ENCODE measurements at regions not wholly inside any gene's neighbourhood (a gene's known extent, or its start where the extent isn't known, plus 50 kb on each side); places are given as distances from the start of the nearest gene placed in this dataset.

DNA sequence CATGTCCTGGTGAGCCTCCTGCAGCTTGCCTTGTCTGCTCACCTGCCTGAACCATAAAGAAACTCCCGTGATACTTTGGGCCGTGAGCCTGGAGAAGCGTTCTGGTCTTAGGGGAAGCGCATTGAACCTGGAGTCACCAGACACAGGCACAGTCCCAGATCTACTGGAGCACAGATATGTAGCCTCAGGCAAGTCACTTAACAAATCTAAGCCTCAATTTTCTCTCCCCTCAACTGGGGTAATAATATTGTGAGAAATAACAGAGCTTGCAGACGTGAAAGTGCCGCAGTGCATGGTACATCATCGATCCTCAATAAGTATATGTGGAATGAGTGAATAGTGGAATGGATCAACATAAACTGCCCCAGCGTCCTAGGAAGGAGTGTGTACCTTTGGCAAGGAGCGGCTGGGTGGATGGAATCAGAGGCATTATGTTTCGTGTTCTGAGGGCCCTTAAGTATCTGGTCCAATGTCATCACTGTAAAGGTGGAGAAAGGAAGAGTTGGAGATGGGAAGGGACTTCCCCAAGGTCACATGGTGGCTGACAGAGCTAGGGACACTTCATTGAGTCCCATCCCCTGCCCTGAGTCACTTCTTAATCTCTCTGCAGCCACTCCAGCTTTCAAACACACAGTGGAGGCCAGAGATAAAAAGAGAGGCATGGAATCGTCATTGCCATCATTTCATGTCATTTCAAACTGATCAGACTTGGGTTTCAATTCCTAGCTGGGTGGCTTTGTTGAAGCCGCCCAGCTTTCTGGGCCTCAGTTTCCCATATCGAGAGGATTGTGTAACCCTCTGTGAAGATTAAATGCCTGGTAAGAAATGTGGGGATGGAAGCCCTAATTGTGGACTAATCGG is 172.4 kb downstream of the DDX1 start:
- ATAC-seq (no peak), DNase-seq (no peak)
- H3K4me1 Mint-ChIP-seq (ENCODE audit: low read depth), result no peaks in the 10 kb centered on the region
- POLR2A ChIA-PET, result no interaction called here
- no peaks in the 10 kb centered on the region for H3K36me3 Mint-ChIP-seq (ENCODE audit: low read depth)
- no peak overlapping the region for H3K27ac Mint-ChIP-seq
- H3K27me3 Mint-ChIP-seq, result no peaks in the 10 kb centered on the region
- CTCF ChIA-PET, result no interaction called here
- H3K9me3 Mint-ChIP-seq, result no peaks in the 10 kb centered on the region
- no peak overlapping the region for H3K4me3 Mint-ChIP-seq
- intact Hi-C loops (cut with micrococcal nuclease), result no loop called here
- TF ChIP-seq, protein P1, sequence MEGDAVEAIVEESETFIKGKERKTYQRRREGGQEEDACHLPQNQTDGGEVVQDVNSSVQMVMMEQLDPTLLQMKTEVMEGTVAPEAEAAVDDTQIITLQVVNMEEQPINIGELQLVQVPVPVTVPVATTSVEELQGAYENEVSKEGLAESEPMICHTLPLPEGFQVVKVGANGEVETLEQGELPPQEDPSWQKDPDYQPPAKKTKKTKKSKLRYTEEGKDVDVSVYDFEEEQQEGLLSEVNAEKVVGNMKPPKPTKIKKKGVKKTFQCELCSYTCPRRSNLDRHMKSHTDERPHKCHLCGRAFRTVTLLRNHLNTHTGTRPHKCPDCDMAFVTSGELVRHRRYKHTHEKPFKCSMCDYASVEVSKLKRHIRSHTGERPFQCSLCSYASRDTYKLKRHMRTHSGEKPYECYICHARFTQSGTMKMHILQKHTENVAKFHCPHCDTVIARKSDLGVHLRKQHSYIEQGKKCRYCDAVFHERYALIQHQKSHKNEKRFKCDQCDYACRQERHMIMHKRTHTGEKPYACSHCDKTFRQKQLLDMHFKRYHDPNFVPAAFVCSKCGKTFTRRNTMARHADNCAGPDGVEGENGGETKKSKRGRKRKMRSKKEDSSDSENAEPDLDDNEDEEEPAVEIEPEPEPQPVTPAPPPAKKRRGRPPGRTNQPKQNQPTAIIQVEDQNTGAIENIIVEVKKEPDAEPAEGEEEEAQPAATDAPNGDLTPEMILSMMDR (IDR thresholded peaks at IDR 0.05), result no peak

DNA sequence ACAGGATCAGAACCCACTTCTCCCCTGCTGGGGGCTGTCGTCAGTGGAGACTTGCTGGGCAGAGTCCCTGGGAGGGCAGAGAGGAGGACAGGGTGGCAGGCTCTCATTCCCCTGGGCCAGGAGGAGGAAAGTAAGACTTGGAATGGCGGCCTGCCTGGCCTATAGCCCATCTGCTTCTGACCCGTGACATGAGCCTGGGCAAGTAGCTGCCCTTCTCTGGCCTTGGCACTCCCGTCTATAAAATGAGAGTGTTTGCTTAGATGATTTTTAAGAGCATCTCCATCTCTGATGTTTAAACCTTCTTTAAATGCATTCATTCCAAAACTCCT is 173.0 kb downstream of the DDX1 start:
- no peak for ATAC-seq
- POLR2A ChIA-PET, result no interaction called here
- Mint-ChIP-seq H3K27me3 (no peaks in the 10 kb centered on the region), H3K27ac (no peak overlapping the region), H3K4me3 (no peak overlapping the region), H3K36me3 (ENCODE audit: low read depth) (no peaks in the 10 kb centered on the region), H3K4me1 (ENCODE audit: low read depth) (no peaks in the 10 kb centered on the region), H3K9me3 (no peaks in the 10 kb centered on the region)
- TF ChIP-seq, protein P1 (IDR thresholded peaks at IDR 0.05), result no peak
- no peak for DNase-seq
- intact Hi-C loops (cut with micrococcal nuclease), result no loop called here
- CTCF ChIA-PET, result no interaction called here

DNA sequence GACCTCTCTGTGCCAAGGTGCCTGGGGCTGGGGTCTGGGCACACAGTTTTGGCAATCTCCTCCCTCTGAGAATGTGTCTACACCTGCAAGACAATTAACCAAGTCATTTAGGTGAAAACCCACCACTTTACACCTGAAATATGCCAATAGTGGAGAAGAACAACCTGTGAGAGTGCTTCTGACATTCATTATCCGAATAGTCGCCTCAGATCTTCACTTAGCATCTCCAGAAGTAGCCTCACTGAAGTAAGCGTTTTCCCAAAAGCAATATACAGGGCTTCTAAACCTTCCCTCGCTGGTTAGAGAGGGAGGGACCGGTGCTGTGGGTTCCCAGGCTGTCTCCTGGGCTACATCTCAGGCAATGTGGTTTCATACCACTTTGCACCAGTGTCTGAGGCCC is 173.5 kb downstream of the DDX1 start:
- ATAC-seq (no peak), DNase-seq (no peak)
- ChIA-PET POLR2A (no interaction called here), CTCF (no interaction called here)
- H3K4me1 Mint-ChIP-seq (ENCODE audit: low read depth), result no peaks in the 10 kb centered on the region
- no peak overlapping the region for H3K27ac Mint-ChIP-seq
- H3K27me3 Mint-ChIP-seq, result no peaks in the 10 kb centered on the region
- H3K36me3 Mint-ChIP-seq (ENCODE audit: low read depth), result no peaks in the 10 kb centered on the region
- no peak overlapping the region for H3K4me3 Mint-ChIP-seq
- TF ChIP-seq, protein P1 (IDR thresholded peaks at IDR 0.05), result no peak
- H3K9me3 Mint-ChIP-seq, result no peaks in the 10 kb centered on the region
- intact Hi-C loops (cut with micrococcal nuclease), result no loop called here

DNA sequence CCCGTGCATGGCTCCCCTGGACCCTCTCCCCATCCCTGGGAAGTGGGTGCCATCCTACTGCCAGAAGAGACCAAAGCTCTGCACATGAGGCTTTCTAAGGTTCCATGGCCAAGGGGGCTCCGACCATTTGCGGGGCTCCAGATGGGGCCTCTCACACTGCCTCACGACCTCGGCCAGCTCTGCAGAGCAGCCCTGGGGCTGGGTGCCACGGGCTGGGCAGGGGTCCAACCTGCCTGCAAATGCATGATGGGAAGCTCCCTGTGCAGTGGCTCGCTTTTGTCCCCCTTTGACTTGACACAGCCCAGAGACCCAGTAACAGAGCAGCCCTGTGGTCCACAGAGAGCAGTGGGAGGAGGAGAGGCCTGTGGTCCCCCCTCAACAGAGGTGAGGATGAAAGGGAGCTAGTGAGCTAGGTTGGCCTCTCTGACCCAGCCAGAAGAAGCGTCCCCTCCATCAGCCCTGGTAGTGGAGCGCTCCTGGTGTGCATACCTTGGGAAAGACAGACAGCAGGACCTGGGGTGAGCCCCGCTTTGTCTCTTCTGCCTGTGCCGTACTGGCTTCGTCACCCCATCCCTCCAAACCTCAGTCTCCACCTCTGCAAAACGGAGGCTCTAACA is 174.1 kb downstream of the DDX1 start:
- H3K36me3 Mint-ChIP-seq (ENCODE audit: low read depth), result no peaks in the 10 kb centered on the region
- no peak for ATAC-seq
- intact Hi-C loops (cut with micrococcal nuclease), result no loop called here
- H3K4me3 Mint-ChIP-seq, result no peak overlapping the region
- ChIA-PET CTCF (no interaction called here), POLR2A (no interaction called here)
- H3K27me3 Mint-ChIP-seq, result no peaks in the 10 kb centered on the region
- no peak for DNase-seq
- no peaks in the 10 kb centered on the region for H3K9me3 Mint-ChIP-seq
- TF ChIP-seq, protein P1 (IDR thresholded peaks at IDR 0.05), result no peak
- H3K4me1 Mint-ChIP-seq (ENCODE audit: low read depth), result no peaks in the 10 kb centered on the region
- H3K27ac Mint-ChIP-seq, result no peak overlapping the region

DNA sequence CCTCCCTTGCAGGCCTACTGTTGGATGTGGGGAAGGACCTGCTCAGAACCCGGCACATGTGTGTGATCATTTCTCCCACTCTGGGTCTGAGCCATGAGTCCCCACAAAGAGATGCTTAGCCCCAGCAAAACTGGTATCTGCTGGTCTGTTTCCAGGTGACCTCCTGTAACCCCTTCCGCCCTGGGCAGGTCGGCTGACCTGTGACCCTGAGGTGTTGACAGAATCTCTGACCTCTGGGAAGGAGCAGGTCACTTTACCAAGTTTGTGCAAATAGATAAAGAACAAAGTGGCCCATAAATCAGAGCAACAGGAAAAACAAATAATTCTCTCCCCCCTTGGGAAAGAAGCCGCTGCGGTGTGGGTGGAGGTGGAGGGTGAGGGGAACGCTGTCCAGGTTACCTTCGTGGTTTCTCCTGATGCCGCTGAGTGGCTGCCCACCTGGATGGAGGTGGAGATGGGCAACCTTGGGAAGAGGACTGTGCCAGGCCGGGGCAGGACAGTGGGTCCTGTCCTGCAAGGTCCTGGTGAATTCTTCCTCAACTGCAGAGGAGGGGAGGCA is 174.0 kb upstream of the MYCN start:
- H3K4me1 Mint-ChIP-seq (ENCODE audit: low read depth), result no peaks in the 10 kb centered on the region
- no peaks in the 10 kb centered on the region for H3K9me3 Mint-ChIP-seq

More for the DNA sequence above, 174.0 kb upstream of the MYCN start:
- Mint-ChIP-seq H3K4me3 (no peak overlapping the region), H3K27me3 (no peaks in the 10 kb centered on the region), H3K27ac (no peak overlapping the region), H3K36me3 (ENCODE audit: low read depth) (no peaks in the 10 kb centered on the region)
- ATAC-seq (no peak), DNase-seq (no peak)
- ChIA-PET POLR2A (no interaction called here), CTCF (no interaction called here)
- TF ChIP-seq, protein P1 (IDR thresholded peaks at IDR 0.05), result no peak
- intact Hi-C loops (cut with micrococcal nuclease), result no loop called here

Data from activated CD8-positive, alpha-beta T cell treated with anti-CD3 and anti-CD28 coated beads for 36 hours (primary cell).